HepG2 (cell line): ENCODE measurements at regions not wholly inside any gene's neighbourhood (a gene's known extent, or its start where the extent isn't known, plus 50 kb on each side); places are given as distances from the start of the nearest gene placed in this dataset.

Experiments
- ATAC-seq: fragments of 200-7000 bp; cut with Tn5 transposase; 3 replicates; pipeline ENCODE4 v1.9.1; 2020; ENCODE audit warnings: mild to moderate bottlenecking, moderate library complexity
- BruUV-seq: library from RNA; stranded (reverse); fragments of 400-500 nt; replicated peaks from 2 replicates; lab custom pipeline; 2021; lab: Mats Ljungman, UMichigan
- CTCF ChIA-PET: fragments of 300-600 bp; formaldehyde crosslinking; extraction: SDS; loops from one replicate; lab custom pipeline; 2021; ENCODE audit warnings: low total read pairs, inconsistent platforms, low intra/inter-chr PET ratio; lab: Yijun Ruan, JAX
- POLR2A ChIA-PET: fragments of 350-600 bp; sonication (Branson Sonifier 250); formaldehyde crosslinking; loops from one replicate; lab custom pipeline; 2020; ENCODE audit warnings: antibody characterized with exemption, inconsistent platforms; lab: Yijun Ruan, JAX
- DNase-seq: peaks from one replicate; pipeline ENCODE4 v3.0.0-alpha.2; 2015; ENCODE audit warnings: low spot score
- FAIRE-seq: peaks from 3 replicates; lab custom pipeline; 2011; peaks lifted over from hg19 to GRCh38; lab: Jason Lieb, UNC
- H2AFZ ChIP-seq: one replicate; pipeline ENCODE4 v1.6.1; 2011; ENCODE audit warnings: low read length, inconsistent platforms
- H3K27ac ChIP-seq: fragments of 300-600 bp; 3 replicates; pipeline ENCODE4 v1.8.0; 2011; ENCODE audit warnings: mixed run types, mild to moderate bottlenecking, mixed read lengths, low read length, inconsistent platforms; ENCODE audit not compliant: insufficient read depth; ENCODE audit errors: extremely low read length
- H3K27me3 ChIP-seq, 2 experiments: fragments of 200-600 bp in 1 of 2; 2 replicates in 1 of 2; 3 replicates in 1 of 2; pipeline versions ENCODE4 v1.6.0 to v1.8.0; 2011; ENCODE audit warnings: low read length in 2 of 2, mild to moderate bottlenecking in 2 of 2, moderate library complexity in 2 of 2, inconsistent platforms in 1 of 2; ENCODE audit not compliant: insufficient read depth in 2 of 2, control insufficient read depth in 1 of 2
- H3K36me3 ChIP-seq, 2 experiments: fragments of 200-600 bp in 1 of 2; replicated peaks in 1 of 2; 2 replicates in 1 of 2; 3 replicates in 1 of 2; pipeline versions ENCODE4 v1.5.1 to v1.8.0; 2011; ENCODE audit warnings: low read length in 2 of 2, inconsistent platforms in 1 of 2; ENCODE audit not compliant: insufficient read depth in 2 of 2, control insufficient read depth in 1 of 2
- H3K4me1 ChIP-seq: 2 replicates; pipeline ENCODE4 v1.5.1; 2012; ENCODE audit warnings: low read length, inconsistent platforms; ENCODE audit not compliant: insufficient read depth
- H3K4me2 ChIP-seq: 2 replicates; pipeline ENCODE4 v1.6.0; 2011; ENCODE audit warnings: low read depth, low read length, inconsistent platforms
- H3K4me3 ChIP-seq, 3 experiments: fragments of 200-600 bp in 1 of 3; sonication (generic), shearing (Covaris generic) in 1 of 3; replicated peaks in 1 of 3; 2 replicates each; pipeline ENCODE4 v1.5.1; 2011 to 2016; ENCODE audit warnings: low read length in 3 of 3, inconsistent platforms in 2 of 3, low read depth in 2 of 3, mild to moderate bottlenecking in 2 of 3, control low read depth in 1 of 3, mixed read lengths in 1 of 3; ENCODE audit not compliant: insufficient read depth in 1 of 3
- H3K79me2 ChIP-seq: one replicate; pipeline ENCODE4 v1.6.1; 2011; ENCODE audit warnings: low read length, inconsistent platforms; ENCODE audit not compliant: insufficient read depth
- H3K9ac ChIP-seq: 2 replicates; pipeline ENCODE4 v1.6.0; 2011; ENCODE audit warnings: mild to moderate bottlenecking, low read depth, low read length, inconsistent platforms; ENCODE audit not compliant: insufficient read depth
- H3K9me3 ChIP-seq: 2 replicates; pipeline ENCODE4 v1.5.1; 2012; ENCODE audit warnings: mild to moderate bottlenecking, low read length
- H4K20me1 ChIP-seq: 2 replicates; pipeline ENCODE4 v1.6.0; 2011; ENCODE audit warnings: inconsistent platforms, mild to moderate bottlenecking, low read length, moderate library complexity; ENCODE audit not compliant: insufficient read depth
- CBFB ChIP-seq: sonication (generic); formaldehyde crosslinking; IDR thresholded peaks from 2 replicates; pipeline ENCODE4 v1.4.0; 2020; ENCODE audit warnings: missing genetic modification reagents
- CERS6 ChIP-seq: sonication (generic); formaldehyde crosslinking; IDR thresholded peaks from 2 replicates; pipeline ENCODE4 v1.5.0; 2020; ENCODE audit warnings: missing genetic modification reagents
- GFI1 ChIP-seq: sonication (generic); formaldehyde crosslinking; IDR thresholded peaks from 2 replicates; pipeline ENCODE4 v1.5.0; 2020; ENCODE audit warnings: missing genetic modification reagents, mild to moderate bottlenecking, borderline replicate concordance
- HIVEP1 ChIP-seq: sonication (generic); formaldehyde crosslinking; IDR thresholded peaks from 2 replicates; pipeline ENCODE4 v1.4.0; 2020; ENCODE audit warnings: mild to moderate bottlenecking, missing genetic modification reagents
- MED8 ChIP-seq: sonication (generic); formaldehyde crosslinking; IDR thresholded peaks from 2 replicates; pipeline ENCODE4 v1.8.1; 2023; ENCODE audit warnings: mild to moderate bottlenecking, missing genetic modification reagents; ENCODE audit not compliant: insufficient replicate concordance
- MTA3 ChIP-seq: sonication (generic); formaldehyde crosslinking; IDR thresholded peaks from 2 replicates; pipeline ENCODE4 v1.4.0; 2020; ENCODE audit warnings: missing genetic modification reagents
- RBM39 ChIP-seq: fragments of 200-400 bp; formaldehyde crosslinking; IDR thresholded peaks from one replicate; pipeline ENCODE4 v1.6.1; 2018; ENCODE audit warnings: antibody characterized with exemption, mild to moderate bottlenecking, low read depth, low read length; ENCODE audit not compliant: poor library complexity, severe bottlenecking
- YY1 ChIP-seq: IDR thresholded peaks from 2 replicates; pipeline ENCODE4 v1.6.1; 2011; ENCODE audit warnings: low read length, low read depth, moderate library complexity, mild to moderate bottlenecking; ENCODE audit not compliant: insufficient read depth, insufficient replicate concordance
- ZBED4 ChIP-seq: sonication (generic); formaldehyde crosslinking; IDR thresholded peaks from 2 replicates; pipeline ENCODE4 v1.4.0; 2020; ENCODE audit warnings: missing genetic modification reagents, borderline replicate concordance
- ZEB1 ChIP-seq: IDR thresholded peaks from 2 replicates; pipeline ENCODE4 v1.6.1; 2012; ENCODE audit warnings: mild to moderate bottlenecking, low read depth, inconsistent platforms; ENCODE audit not compliant: insufficient replicate concordance
- ZFP37 ChIP-seq: sonication (generic); formaldehyde crosslinking; IDR thresholded peaks from 2 replicates; pipeline ENCODE4 v1.4.0; 2020; ENCODE audit warnings: missing genetic modification reagents, borderline replicate concordance
- ZGPAT ChIP-seq: IDR thresholded peaks from 2 replicates; pipeline ENCODE4 v1.6.1; 2016; ENCODE audit warnings: mild to moderate bottlenecking
- ZNF33A ChIP-seq: sonication (generic); formaldehyde crosslinking; IDR thresholded peaks from 2 replicates; pipeline ENCODE4 v1.5.1; 2020; ENCODE audit warnings: missing genetic modification reagents, mild to moderate bottlenecking, moderate library complexity, borderline replicate concordance
- ZNF552 ChIP-seq: sonication (generic); formaldehyde crosslinking; IDR thresholded peaks from 2 replicates; pipeline ENCODE4 v1.9.0; 2022; ENCODE audit warnings: missing genetic modification reagents, mild to moderate bottlenecking, borderline replicate concordance
- ZNF580 ChIP-seq: IDR thresholded peaks from 2 replicates; pipeline ENCODE4 v1.6.1; 2016; ENCODE audit warnings: low read depth, borderline replicate concordance
- ZNF605 ChIP-seq: sonication (generic); formaldehyde crosslinking; IDR thresholded peaks from 2 replicates; pipeline ENCODE4 v1.8.0; 2022; ENCODE audit warnings: mild to moderate bottlenecking, missing genetic modification reagents
- ZNF644 ChIP-seq: IDR thresholded peaks from 2 replicates; pipeline ENCODE4 v1.6.1; 2016; ENCODE audit warnings: low read depth
- ZNF777 ChIP-seq: sonication (generic); formaldehyde crosslinking; IDR thresholded peaks from 2 replicates; pipeline ENCODE4 v1.4.0; 2020; ENCODE audit warnings: missing genetic modification reagents
- ZZZ3 ChIP-seq: sonication (generic); formaldehyde crosslinking; IDR thresholded peaks from 2 replicates; pipeline ENCODE4 v1.4.0; 2020; ENCODE audit warnings: missing genetic modification reagents, mild to moderate bottlenecking, borderline replicate concordance
- WGBS: methylation state at CpG from one replicate; pipeline ENCODE4 v1.1.6; 2017; ENCODE audit warnings: low lambda C conversion rate; 5-methylcytosine and 5-hydroxymethylcytosine counted together
- in situ Hi-C: cut with HindIII; loops from 2 replicates; pipeline ENCODE4 v1.10.0; 2017; ENCODE audit warnings: low pct_unique_long_range_greater_than_20kb; ENCODE audit not compliant: extremely low pct_ligation_motif_present
- intact Hi-C: fragments of 100-400 bp; cut with micrococcal nuclease; formaldehyde crosslinking; loops from one replicate; pipeline ENCODE4 v1.10.0; 2022; ENCODE audit not compliant: unreplicated experiment

- no peak for TF ChIP-seq ZGPAT (CRISPR knock-in tag)
- TF ChIP-seq CERS6: no peak
- no peak for TF ChIP-seq ZFP37 (CRISPR knock-in tag)
- no peak for TF ChIP-seq YY1
- no peak for TF ChIP-seq ZNF580
- TF ChIP-seq MTA3 (CRISPR knock-in tag): no peak
- TF ChIP-seq ZEB1: no peak
- TF ChIP-seq ZNF552 (CRISPR knock-in tag): no peak
- no peak for TF ChIP-seq ZNF605
- no peak for TF ChIP-seq ZNF777 (CRISPR knock-in tag)
- TF ChIP-seq ZZZ3 (CRISPR knock-in tag): no peak
These were observed 586.6 kb upstream of the POT1 start (continued) for GRCh38 chr7:125516194-125516593.

- Histone ChIP-seq H3K36me3 (no peaks in the 10 kb centered on the region), H3K79me2 (no peaks in the 10 kb centered on the region), H3K27me3 (no peaks in the 10 kb centered on the region), H2AFZ (no peak overlapping the region), H3K4me1 (no peaks in the 10 kb centered on the region), H3K27ac (no peak overlapping the region), H3K4me3 (no peak overlapping the region), H3K4me2 (no peak overlapping the region), H3K9me3 (no peaks in the 10 kb centered on the region; the same call in 1 of the 2 replicates), H3K9ac (no peak overlapping the region), H4K20me1 (no peaks in the 10 kb centered on the region)
- in situ Hi-C loops: no loop called here
- no TSS peak for BruUV-seq
- DNase-seq: no peak
- ChIA-PET POLR2A (no interaction called here), CTCF (no interaction called here)
- FAIRE-seq: no peak
- ATAC-seq: no peak
- intact Hi-C loops: no loop called here
- 0% methylated on average over 1 of the region's 1 CpG for WGBS
- TF ChIP-seq GFI1 (CRISPR knock-in tag) (no peak), ZNF644 (CRISPR knock-in tag) (no peak), CBFB (CRISPR knock-in tag) (no peak), RBM39 (no peak), HIVEP1 (CRISPR knock-in tag) (no peak), MED8 (CRISPR knock-in tag) (no peak), ZNF33A (no peak), ZBED4 (CRISPR knock-in tag) (no peak)
These were observed 582.7 kb upstream of the POT1 start for GRCh38 chr7:125512373-125512772.
